PC-9 (cell line): ENCODE measurements at regions not wholly inside any gene's neighbourhood (a gene's known extent, or its start where the extent isn't known, plus 50 kb on each side); places are given as distances from the start of the nearest gene placed in this dataset.

Experiments
- BruUV-seq: library from RNA; stranded (reverse); fragments of 400-500 nt; replicated peaks from 2 replicates; lab custom pipeline; 2021; lab: Mats Ljungman, UMichigan
- CTCF ChIA-PET: fragments of 300-600 bp; sonication (Branson Sonifier 250); formaldehyde crosslinking; loops from one replicate; lab custom pipeline; 2022; ENCODE audit warnings: antibody characterized with exemption; lab: Charles Lee
- POLR2A ChIA-PET: fragments of 300-600 bp; sonication (Branson Sonifier 250); formaldehyde crosslinking; loops from one replicate; lab custom pipeline; 2022; ENCODE audit warnings: antibody characterized with exemption; ENCODE audit not compliant: unreplicated experiment; lab: Charles Lee
- DNase-seq, 2 experiments: peaks; one replicate each; pipeline versions ENCODE4 v3.0.0 to v3.0.0-alpha.2; 2015 to 2022; ENCODE audit warnings: mixed read lengths in 1 of 2
- H2AFZ ChIP-seq: fragments of 200-600 bp; sonication (generic); 2 replicates; pipeline ENCODE4 v1.8.1; 2017; ENCODE audit warnings: antibody characterized with exemption
- H3F3A ChIP-seq: fragments of 200-600 bp; sonication (generic); 2 replicates; pipeline ENCODE4 v1.8.1; 2017; ENCODE audit warnings: antibody characterized with exemption, mild to moderate bottlenecking, low read depth; ENCODE audit not compliant: insufficient read depth
- H3K27ac ChIP-seq: fragments of 200-600 bp; sonication (generic); 2 replicates; pipeline ENCODE4 v1.6.1; 2016; ENCODE audit warnings: mixed run types
- H3K27me3 ChIP-seq: fragments of 200-600 bp; sonication (generic); 2 replicates; pipeline ENCODE4 v1.6.1; 2016; ENCODE audit warnings: low read depth, mixed run types; ENCODE audit not compliant: insufficient read depth
- H3K36me3 ChIP-seq: fragments of 200-600 bp; sonication (generic); 2 replicates; pipeline ENCODE4 v1.6.1; 2016; ENCODE audit warnings: low read depth, mixed run types
- H3K4me1 ChIP-seq: fragments of 200-600 bp; sonication (generic); replicated peaks from 2 replicates; pipeline ENCODE4 v1.6.1; 2016; ENCODE audit warnings: mixed run types; ENCODE audit not compliant: insufficient read depth
- H3K4me2 ChIP-seq: fragments of 200-600 bp; sonication (generic); 2 replicates; pipeline ENCODE4 v1.6.1; 2017; ENCODE audit warnings: mixed run types
- H3K4me3 ChIP-seq: fragments of 200-600 bp; sonication (generic); 2 replicates; pipeline ENCODE4 v1.6.1; 2016; ENCODE audit warnings: mixed run types
- H3K79me2 ChIP-seq: fragments of 200-600 bp; sonication (generic); 2 replicates; pipeline ENCODE4 v1.6.1; 2017; ENCODE audit warnings: low read depth, mixed run types
- H3K9me2 ChIP-seq: fragments of 200-600 bp; sonication (generic); 2 replicates; pipeline ENCODE4 v1.8.1; 2017; ENCODE audit warnings: mild to moderate bottlenecking; ENCODE audit not compliant: insufficient read depth
- H3K9me3 ChIP-seq: fragments of 200-600 bp; sonication (generic); 2 replicates; pipeline ENCODE4 v1.8.1; 2016; ENCODE audit warnings: low read depth; ENCODE audit not compliant: insufficient read depth
- H4K20me1 ChIP-seq: fragments of 200-600 bp; sonication (generic); 2 replicates; pipeline ENCODE4 v1.8.1; 2017; ENCODE audit not compliant: insufficient read depth
- EZH2 ChIP-seq: fragments of 200-600 bp; sonication (generic); IDR thresholded peaks from 2 replicates; pipeline ENCODE4 v1.8.0; 2017; ENCODE audit warnings: antibody characterized with exemption, low read depth
- intact Hi-C: fragments of 100-400 bp; cut with micrococcal nuclease; formaldehyde crosslinking; loops from one replicate; pipeline ENCODE4 v1.10.0; 2022; ENCODE audit not compliant: unreplicated experiment
- TF ChIP-seq, protein P1 (sequence below): fragments of 200-600 bp; sonication (generic); conservative IDR thresholded peaks from 2 replicates; pipeline ENCODE4 v1.6.1; 2017; ENCODE audit warnings: mixed run types, antibody characterized with exemption, mild to moderate bottlenecking, moderate library complexity

DNA sequence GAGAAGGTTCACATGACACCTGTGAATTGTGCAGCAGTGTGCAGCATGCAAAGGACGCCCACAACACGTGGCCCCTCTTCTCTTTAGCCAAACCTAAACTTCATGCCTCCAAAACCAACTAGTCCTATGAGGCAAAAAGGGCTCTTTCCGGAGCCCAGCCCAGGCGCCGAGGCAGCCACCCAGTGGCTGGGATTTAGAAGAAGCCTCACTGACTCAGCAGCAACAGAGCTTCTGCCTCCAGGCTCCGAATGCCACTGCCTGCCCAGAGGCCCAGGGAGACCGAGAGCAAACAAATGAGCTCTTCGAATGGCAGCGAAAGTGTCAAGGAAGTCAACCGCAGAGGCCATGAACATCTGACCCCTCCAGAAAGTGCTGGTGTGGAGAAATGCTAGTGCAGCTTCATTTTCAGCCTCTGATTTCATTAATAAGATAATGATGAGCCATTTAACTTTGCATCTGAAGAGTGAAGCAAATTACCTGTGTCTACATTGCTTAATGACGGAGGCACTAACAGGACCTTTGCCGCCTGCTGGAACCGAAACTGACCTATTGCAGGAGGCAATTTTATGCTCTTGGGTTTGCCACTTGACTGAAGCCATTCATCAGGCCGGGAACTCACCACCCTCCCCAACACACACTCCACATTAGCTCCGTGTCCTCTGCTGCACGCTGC lies 157.7 kb upstream of the RPL38 start:
- H3K36me3 ChIP-seq: no peaks in the 10 kb centered on the region
- no peak overlapping the region for H3K4me3 ChIP-seq
- BruUV-seq: no TSS peak
- peak; percentile 7 to 52 for DNase-seq
- POLR2A ChIA-PET: no interaction called here
- H3K27me3 ChIP-seq: peaks cover 80% of the 10 kb centered on the region
- TF ChIP-seq, protein P1, sequence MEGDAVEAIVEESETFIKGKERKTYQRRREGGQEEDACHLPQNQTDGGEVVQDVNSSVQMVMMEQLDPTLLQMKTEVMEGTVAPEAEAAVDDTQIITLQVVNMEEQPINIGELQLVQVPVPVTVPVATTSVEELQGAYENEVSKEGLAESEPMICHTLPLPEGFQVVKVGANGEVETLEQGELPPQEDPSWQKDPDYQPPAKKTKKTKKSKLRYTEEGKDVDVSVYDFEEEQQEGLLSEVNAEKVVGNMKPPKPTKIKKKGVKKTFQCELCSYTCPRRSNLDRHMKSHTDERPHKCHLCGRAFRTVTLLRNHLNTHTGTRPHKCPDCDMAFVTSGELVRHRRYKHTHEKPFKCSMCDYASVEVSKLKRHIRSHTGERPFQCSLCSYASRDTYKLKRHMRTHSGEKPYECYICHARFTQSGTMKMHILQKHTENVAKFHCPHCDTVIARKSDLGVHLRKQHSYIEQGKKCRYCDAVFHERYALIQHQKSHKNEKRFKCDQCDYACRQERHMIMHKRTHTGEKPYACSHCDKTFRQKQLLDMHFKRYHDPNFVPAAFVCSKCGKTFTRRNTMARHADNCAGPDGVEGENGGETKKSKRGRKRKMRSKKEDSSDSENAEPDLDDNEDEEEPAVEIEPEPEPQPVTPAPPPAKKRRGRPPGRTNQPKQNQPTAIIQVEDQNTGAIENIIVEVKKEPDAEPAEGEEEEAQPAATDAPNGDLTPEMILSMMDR: no peak
- TF ChIP-seq EZH2: no peak
- CTCF ChIA-PET: no interaction called here
- H3K9me2 ChIP-seq: no peaks in the 10 kb centered on the region
- H4K20me1 ChIP-seq: peaks cover 2% of the 10 kb centered on the region; the same call in 1 of the 2 replicates
- no peak overlapping the region for H3K27ac ChIP-seq
- no peaks in the 10 kb centered on the region for H3K4me1 ChIP-seq
- intact Hi-C loops: no loop called here
- no peak overlapping the region for H3K4me2 ChIP-seq
- H3F3A ChIP-seq: no peaks in the 10 kb centered on the region
- H3K9me3 ChIP-seq: 0 out of 2 replicates have a peak, but pooled peaks cover 2% of the 10 kb centered on the region
- no peak overlapping the region for H2AFZ ChIP-seq
- H3K79me2 ChIP-seq: no peaks in the 10 kb centered on the region

DNA sequence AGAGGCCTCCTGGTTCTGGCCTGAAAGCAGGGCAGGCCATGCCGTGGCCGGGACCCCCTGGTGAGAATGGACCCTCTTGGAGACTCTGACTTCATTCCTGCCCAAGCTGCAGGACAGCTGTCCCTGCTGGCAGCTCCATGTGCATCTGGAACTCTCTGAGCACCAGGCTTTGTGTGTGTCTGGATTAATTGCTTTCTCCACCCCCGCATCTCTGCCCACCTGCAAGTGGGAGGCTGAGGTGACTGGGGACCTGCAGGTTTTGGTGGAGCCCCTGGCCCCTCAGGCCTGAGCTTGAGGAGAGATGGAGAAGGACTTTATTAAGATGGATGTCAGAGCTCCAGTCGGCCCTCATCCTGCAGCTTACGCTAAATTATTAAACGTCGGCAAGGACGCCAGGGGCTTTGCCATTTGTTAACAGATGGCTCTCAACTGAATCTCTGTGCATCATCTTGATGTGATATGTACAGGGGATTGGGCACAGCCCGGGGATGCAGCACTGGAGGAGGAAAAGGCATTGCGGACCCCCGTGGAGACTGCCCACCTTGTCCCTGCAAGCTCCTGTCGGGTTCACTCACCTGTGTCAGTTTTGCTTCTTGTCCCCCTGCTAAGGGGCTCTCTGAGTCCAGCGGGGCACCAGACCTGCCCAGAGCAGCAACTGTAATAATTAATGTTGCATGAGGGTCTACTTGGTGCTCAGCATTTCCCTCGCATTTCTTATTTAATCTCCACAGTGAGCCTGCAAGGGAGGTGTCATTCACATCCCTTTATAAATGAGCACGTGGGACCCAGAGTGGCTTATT lies 154.1 kb upstream of the RPL38 start:
- peaks cover 2% of the 10 kb centered on the region; the same call in 1 of the 2 replicates for H4K20me1 ChIP-seq
- no peaks in the 10 kb centered on the region for H3K9me2 ChIP-seq
- intact Hi-C loops: no loop called here
- CTCF ChIA-PET: no interaction called here
- no peak for DNase-seq
- no peaks in the 10 kb centered on the region for H3K36me3 ChIP-seq
- no peak overlapping the region for H3K4me3 ChIP-seq
- H3K9me3 ChIP-seq: no peaks in the 10 kb centered on the region
- no peak overlapping the region for H2AFZ ChIP-seq
- H3K27ac ChIP-seq: no peak overlapping the region
- no peak for TF ChIP-seq EZH2
- TF ChIP-seq, protein P1: no peak
- no peak overlapping the region for H3K4me2 ChIP-seq
- H3K27me3 ChIP-seq: peaks cover 100% of the 10 kb centered on the region
- H3F3A ChIP-seq: no peaks in the 10 kb centered on the region
- BruUV-seq: no TSS peak
- H3K79me2 ChIP-seq: no peaks in the 10 kb centered on the region
- no peaks in the 10 kb centered on the region for H3K4me1 ChIP-seq
- POLR2A ChIA-PET: interaction anchor here (0.6 kb wide), 2 partner anchors 128 to 1237 kb away, joined by 3 read pairs; no protein-coding TSS in a partner anchor

DNA sequence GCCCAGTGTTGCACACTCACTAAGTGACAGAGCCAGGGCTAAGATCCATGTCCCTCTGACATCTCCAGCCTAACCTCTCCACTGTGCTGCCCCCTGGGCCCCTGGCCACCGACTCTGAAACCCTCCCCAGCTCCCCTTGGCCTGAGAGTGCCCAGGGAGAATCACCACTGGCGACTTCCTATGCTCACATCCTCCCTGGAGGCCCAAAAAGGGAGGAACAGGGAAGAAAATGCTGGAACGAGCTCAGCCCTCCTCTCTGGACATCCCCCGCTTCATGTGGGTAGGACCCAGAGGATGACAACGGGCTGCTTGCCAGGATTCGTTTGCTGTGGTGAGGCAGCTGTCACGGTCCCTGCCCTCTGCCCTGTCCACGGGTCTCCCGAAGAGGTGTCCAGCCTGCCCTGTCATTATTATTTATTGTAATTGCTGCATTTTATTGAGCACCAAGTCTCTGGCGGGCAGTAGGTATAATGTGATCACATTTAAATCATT lies 153.5 kb upstream of the RPL38 start:
- no peak for DNase-seq
- H4K20me1 ChIP-seq: peaks cover 2% of the 10 kb centered on the region; the same call in 1 of the 2 replicates
- H3K27me3 ChIP-seq: peaks cover 100% of the 10 kb centered on the region
- H3K79me2 ChIP-seq: no peaks in the 10 kb centered on the region
- POLR2A ChIA-PET: interaction anchor here (0.6 kb wide), 1 partner anchor 127 kb away, joined by 3 read pairs; no protein-coding TSS in a partner anchor
- H3K9me2 ChIP-seq: no peaks in the 10 kb centered on the region
- H3K27ac ChIP-seq: no peak overlapping the region
- no TSS peak for BruUV-seq
- TF ChIP-seq EZH2: no peak
- TF ChIP-seq, protein P1: no peak
- no peaks in the 10 kb centered on the region for H3K9me3 ChIP-seq
- H3K4me2 ChIP-seq: no peak overlapping the region
- intact Hi-C loops: no loop called here
- no peaks in the 10 kb centered on the region for H3K36me3 ChIP-seq
- no peak overlapping the region for H3K4me3 ChIP-seq
- no peaks in the 10 kb centered on the region for H3K4me1 ChIP-seq
- CTCF ChIA-PET: no interaction called here
- H2AFZ ChIP-seq: no peak overlapping the region
- H3F3A ChIP-seq: no peaks in the 10 kb centered on the region
